ENCODE measurements at regions not wholly inside any gene's neighbourhood (a gene's known extent, or its start where the extent isn't known, plus 50 kb on each side); places are given as distances from the start of the nearest gene placed in this dataset.
A peak's percentile ranks its signal among the peaks of the same experiment; 100 is the strongest.

GRCh38 chr3:102605153-102605552 is 170.3 kb downstream of the ZPLD1 start:
- DNase-seq = no peak

GRCh38 chr3:102608875-102609274 is 174.1 kb downstream of the ZPLD1 start:
- DNase-seq = no peak

DNA sequence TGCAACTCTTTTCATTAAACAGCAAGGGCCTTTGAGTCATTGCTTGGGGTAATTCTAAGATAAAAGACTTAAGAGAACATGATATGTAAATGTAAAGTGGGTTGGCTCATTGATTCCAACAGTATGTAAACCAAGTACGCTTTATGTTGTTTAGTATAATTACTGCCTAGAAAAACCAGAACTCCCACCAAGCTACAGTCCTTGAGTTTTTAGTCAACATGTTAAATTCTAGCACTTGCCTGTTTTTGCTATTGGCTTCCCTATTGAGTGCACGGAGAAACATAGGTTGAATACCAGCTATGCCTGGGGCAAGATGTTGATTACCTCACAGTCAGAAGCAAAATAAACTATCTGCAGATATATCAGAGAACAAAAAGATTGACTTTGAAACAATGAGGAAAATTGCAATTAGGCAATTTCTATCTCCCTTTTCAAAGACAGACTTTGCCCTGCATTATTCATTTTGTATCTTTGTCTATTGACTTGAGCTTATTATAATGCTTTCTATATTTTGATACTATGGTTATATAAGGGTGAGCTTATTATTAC is 179.3 kb downstream of the ZPLD1 start:
- DNase-seq = no peak

- no peak for DNase-seq
These were observed 179.8 kb downstream of the ZPLD1 start for GRCh38 chr3:102614585-102614984.

DNA sequence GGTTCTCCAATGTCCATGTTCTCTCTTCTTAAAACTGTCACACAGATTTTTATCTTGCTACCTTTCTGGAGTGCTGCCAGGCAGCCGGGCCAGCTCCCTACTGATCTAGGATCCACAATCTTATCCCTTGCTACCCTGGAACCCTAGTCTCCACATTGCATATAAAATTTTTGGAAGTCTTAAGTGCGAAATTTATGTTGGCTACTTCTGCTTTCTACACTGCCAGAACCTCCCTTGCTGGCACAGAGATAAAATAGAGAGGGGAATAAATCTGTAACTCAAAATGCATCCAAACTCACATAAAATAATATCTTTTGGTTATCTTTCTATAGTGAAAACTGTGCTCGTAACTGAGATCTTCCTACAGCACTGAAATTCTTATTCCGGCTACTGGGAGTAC is 182.6 kb downstream of the ZPLD1 start:
- DNase-seq = no peak

GRCh38 chr3:102619361-102619760 is 184.5 kb downstream of the ZPLD1 start:
- DNase-seq = no peak

DNA sequence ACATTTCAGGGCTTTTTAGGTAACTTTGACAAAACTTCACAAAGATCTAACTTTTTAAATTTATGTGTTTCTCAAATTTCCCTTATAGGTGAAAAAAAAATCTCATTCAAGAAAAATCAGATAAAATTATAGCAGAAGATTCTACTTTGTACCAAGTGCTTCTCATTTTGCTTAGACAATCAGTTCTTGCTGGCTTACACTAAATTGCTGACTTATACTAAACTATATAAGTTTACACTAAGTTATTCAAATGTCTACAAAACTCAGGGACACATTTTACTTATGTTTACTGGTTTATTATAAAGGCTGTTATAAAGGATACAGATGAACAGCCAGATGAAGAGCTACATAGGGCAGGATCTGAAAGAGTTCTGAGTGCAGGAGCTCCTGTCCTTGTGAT is 195.1 kb downstream of the ZPLD1 start:
- DNase-seq = no peak

- DNase-seq = no peak
These were observed 195.7 kb downstream of the ZPLD1 start for GRCh38 chr3:102630531-102630930.

DNA sequence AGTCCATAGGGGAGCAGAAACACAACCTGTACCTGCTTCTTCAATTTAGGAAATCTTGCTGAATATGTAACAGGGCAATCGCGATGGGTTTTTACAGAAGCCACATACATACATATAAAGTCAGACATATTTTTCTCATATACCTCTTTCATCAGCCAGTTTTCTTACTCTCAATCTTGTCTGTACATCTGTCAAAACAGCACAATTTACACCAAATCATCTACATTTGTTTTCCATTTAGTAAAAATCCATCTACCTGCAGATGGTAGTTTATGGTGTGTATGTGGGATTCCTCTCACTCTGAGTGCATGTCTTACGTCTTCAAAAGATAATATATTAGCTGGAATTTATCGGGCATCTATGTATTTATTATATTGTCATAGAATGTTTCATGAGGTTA is 208.7 kb downstream of the ZPLD1 start:
- DNase-seq = no peak

DNA sequence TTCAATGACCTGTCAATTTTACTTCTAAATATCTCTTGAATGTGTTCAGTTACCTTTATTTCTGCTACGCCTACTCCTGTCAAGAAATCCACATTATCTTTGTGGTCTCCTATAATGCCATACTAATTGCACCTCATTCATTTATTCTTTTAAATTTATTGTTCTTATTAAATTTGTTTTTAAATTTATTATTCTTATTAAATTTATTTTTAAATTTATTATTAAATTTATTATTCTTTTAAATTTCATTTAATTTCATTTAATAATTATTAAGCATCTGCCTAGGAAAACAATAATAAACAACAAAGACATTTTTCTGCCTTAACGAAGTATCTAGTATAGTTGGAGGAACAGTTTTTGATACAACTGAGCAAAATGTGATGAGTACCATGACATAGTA is 211.7 kb downstream of the ZPLD1 start:
- no peak for DNase-seq

GRCh38 chr3:102660653-102661052 is 225.8 kb downstream of the ZPLD1 start:
- no peak for DNase-seq

- DNase-seq = no peak
These were observed 227.1 kb downstream of the ZPLD1 start for GRCh38 chr3:102661707-102662497.

DNA sequence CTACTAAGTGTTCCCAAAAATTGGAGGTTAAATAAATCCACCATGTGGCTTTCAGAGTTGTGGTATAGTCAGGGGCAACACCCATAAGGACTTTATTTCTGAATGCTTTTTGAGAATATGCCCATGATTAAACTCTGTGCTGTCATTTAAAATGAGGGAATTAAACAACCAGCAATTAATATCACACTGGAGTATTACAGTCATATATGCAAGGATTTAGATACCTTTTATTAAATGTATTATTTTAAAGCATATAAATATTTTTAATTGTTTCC is 227.6 kb downstream of the ZPLD1 start:
- no peak for DNase-seq

DNA sequence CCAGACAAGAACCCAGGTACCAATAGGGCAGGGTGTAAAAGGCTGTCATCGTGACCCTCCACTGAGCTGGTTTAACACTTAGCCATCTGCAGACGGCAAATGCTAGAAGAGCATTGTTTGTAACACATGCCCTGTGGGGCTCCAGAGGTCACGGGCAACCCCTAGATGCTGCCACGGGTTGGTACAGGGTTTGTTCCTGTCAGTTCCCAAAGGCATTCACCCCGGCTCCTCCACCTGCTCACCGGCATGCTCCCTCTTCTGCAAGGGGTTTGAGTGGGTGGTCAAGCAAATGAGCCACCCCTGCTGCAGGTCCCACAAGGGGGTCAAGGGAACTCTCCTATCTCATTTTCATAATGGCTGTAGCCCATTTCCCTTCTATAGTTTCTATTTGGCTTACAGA is 229.3 kb downstream of the ZPLD1 start:
- DNase-seq = no peak

- no peak for DNase-seq
These were observed 230.4 kb downstream of the ZPLD1 start for GRCh38 chr3:102665183-102665582.

DNA sequence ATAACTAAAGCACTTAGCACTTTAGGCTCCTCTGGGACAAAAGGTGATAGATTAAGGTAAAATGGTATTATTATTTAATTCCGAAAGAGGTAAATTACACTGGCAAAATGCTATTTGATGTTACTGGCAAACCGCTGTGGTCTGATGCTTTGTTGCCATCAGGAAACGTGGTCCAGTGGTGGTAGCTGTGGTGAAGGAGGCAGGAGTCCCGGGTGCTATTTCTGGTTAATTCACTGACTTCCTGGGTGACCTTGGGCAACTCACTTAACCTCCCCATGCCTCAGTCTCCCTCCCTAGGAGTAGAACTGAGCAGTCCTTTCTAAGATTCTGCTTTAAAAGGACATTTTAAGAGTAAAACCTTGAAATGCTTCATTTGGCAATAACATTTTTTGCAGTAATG is 233.4 kb downstream of the ZPLD1 start:
- DNase-seq = no peak

DNA sequence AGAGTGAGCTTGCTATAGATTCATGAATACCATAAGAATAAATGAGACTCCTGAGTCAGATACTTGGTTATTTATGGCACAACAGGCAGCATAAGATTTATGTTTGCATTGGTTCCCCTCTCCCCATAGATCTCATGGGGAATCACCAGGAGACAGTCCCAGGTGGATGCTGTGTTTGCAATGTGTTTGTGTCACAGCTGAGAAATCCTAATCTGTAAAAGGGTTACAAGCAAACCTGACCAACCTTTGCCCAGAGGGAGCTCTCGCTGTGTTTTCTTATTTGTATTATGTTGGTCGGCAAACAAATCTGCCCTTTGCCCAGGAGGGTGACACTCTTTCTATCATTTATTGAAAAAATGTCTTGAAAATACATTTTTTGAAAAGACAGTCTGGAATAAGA is 236.2 kb downstream of the ZPLD1 start:
- DNase-seq = no peak

- DNase-seq = no peak
These were observed 237.5 kb downstream of the ZPLD1 start for GRCh38 chr3:102672305-102672704.

DNA sequence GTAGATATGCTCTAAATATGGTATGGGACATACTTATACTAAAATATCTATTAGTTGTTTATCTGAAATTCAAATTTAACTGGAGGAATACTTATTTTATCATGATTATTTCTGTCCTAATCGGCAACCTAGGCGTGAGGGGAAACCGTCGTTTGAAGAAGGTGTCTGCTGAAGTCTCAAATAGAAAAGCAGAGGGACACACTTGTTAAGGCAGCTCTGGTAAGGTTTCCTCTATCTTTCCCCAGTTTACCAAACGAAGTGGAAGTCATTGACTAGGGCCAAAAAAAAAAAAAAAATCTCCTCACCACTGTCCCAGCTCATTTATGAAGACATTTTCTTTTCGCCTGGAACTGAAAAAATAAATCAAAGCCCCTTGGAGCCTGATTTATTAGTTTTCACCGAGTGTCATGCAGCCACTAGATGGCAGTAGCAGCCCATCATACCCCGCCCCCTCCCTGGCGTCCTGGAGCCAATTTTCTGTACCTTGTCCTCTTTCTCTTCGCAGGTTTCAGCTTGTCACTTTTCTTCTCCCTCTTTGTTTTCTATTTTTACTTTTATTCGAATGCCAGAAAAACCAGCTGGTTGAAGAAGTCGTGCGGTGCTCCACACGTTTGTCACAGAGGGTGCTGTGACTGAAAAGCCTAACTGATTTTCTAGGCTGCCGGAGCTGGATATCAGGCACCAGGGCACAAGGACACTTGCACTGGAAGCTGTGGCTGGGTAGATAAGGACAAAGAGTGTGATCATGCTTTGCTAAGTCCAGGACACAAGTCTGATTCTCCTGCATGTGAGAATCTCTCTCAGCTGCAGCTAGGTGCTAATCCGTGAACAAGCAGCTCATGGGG is 238.7 kb downstream of the ZPLD1 start:
- peak; percentile 52 for DNase-seq

GRCh38 chr3:102674284-102674683 is 239.5 kb downstream of the ZPLD1 start:
- DNase-seq = no peak

- no peak for DNase-seq
These were observed 241.6 kb downstream of the ZPLD1 start for GRCh38 chr3:102676424-102676823.

DNA sequence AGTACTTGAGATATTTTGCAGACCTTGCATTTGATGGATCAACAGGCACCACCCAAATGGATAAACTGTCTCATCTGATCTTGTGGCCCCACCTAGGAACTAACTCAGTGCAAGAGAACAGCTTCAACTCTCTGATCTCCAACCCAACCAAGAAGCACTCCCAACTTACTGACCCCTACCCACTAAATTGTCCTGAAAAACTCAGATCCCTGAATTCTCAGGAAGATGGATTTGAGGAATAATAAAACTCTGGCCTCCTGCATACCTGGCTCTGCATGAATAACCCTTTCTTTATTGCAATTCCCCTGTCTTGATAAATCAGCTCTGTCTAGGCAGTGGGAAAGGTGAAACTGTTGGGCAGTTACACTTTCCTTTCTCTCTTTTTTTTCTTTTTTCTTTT is 247.9 kb downstream of the ZPLD1 start:
- DNase-seq = no peak

DNA sequence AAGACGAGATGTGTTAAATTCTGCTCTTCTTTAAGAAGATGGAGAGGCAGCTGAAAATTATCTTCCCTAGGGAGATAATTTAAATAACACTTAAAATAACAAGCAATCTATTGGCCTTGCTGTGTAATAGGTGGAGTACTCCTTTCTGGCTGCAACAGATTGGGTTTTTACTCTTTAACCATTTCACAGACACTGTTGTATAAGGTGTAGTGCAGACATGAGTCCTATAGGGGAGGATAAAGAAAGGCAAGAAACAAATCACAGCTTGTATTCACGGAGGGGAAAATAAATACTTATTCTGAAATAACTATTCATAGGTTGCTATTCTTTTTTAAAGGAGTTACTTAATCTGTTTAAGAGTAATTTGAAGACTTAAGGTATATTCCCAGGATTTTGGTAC is 252.0 kb downstream of the ZPLD1 start:
- DNase-seq = no peak
